Thoracic aorta (tissue), 2 donors: ENCODE measurements at regions not wholly inside any gene's neighbourhood (a gene's known extent, or its start where the extent isn't known, plus 50 kb on each side); places are given as distances from the start of the nearest gene placed in this dataset.

Experiments
- ATAC-seq: fragments of 150-250 bp; one replicate; pipeline ENCODE4 v1.8.0; 2017; ENCODE audit warnings: low read depth; ENCODE audit not compliant: insufficient number of reproducible peaks, low FRiP score
- DNase-seq: peaks from one replicate; pipeline ENCODE4 v3.0.0-alpha.2; 2020; ENCODE audit warnings: low spot score
- H3K27ac ChIP-seq, 2 donors: fragments of 200-600 bp; sonication (generic); 1 replicate in 1 of 2; 2 replicates in 1 of 2; pipeline ENCODE4 v1.5.1; 2016; ENCODE audit warnings: mild to moderate bottlenecking in 2 of 2, moderate library complexity in 2 of 2
- H3K27me3 ChIP-seq: fragments of 200-600 bp; sonication (generic); replicated peaks from 2 replicates; pipeline ENCODE4 v1.6.0; 2016; ENCODE audit warnings: mild to moderate bottlenecking; ENCODE audit not compliant: insufficient read depth
- H3K36me3 ChIP-seq: fragments of 200-600 bp; sonication (generic); one replicate; pipeline ENCODE4 v1.5.1; 2016
- H3K4me1 ChIP-seq, 2 donors: fragments of 200-600 bp; sonication (generic); 1 replicate in 1 of 2; 2 replicates in 1 of 2; pipeline versions ENCODE4 v1.5.1 to v1.6.0; 2016; ENCODE audit warnings: low read depth in 2 of 2, mild to moderate bottlenecking in 1 of 2; ENCODE audit not compliant: control insufficient read depth in 1 of 2
- H3K4me3 ChIP-seq: fragments of 200-600 bp; sonication (generic); 2 replicates; pipeline ENCODE4 v1.5.1; 2016; ENCODE audit warnings: mild to moderate bottlenecking
- H3K9me3 ChIP-seq: fragments of 200-600 bp; sonication (generic); 2 replicates; pipeline ENCODE4 v1.5.1; 2016
- CTCF ChIP-seq: fragments of 200-600 bp; sonication (generic); IDR thresholded peaks from one replicate; pipeline ENCODE4 v1.5.1; 2019; ENCODE audit warnings: antibody characterized with exemption

- Histone ChIP-seq H3K9me3 (no peaks in the 10 kb centered on the region), H3K27me3 (no peaks in the 10 kb centered on the region), H3K4me3 (no peak overlapping the region), H3K36me3 (no peaks in the 10 kb centered on the region), H3K27ac (no peak overlapping the region), H3K4me1 (no peaks in the 10 kb centered on the region)
- TF ChIP-seq CTCF: no peak
- no peak for ATAC-seq
- no peak for DNase-seq
Observed at GRCh38 chr20:48552550-48552949, 275.2 kb downstream of the PREX1 start.

- Histone ChIP-seq H3K4me1 (no peaks in the 10 kb centered on the region), H3K4me3 (no peak overlapping the region), H3K36me3 (no peaks in the 10 kb centered on the region), H3K27me3 (no peaks in the 10 kb centered on the region), H3K27ac (no peak overlapping the region), H3K9me3 (no peaks in the 10 kb centered on the region)
- DNase-seq: no peak
- no peak for TF ChIP-seq CTCF
- ATAC-seq: no peak
Observed at GRCh38 chr20:48550814-48551213, 277.0 kb downstream of the PREX1 start.

GRCh38 chr20:48547664-48548063 is 280.1 kb downstream of the PREX1 start:
- no peak for DNase-seq
- Histone ChIP-seq H3K4me3 (no peak overlapping the region), H3K4me1 (no peaks in the 10 kb centered on the region), H3K36me3 (no peaks in the 10 kb centered on the region), H3K27ac (no peak overlapping the region), H3K27me3 (peaks cover 10% of the 10 kb centered on the region), H3K9me3 (no peaks in the 10 kb centered on the region)
- no peak for TF ChIP-seq CTCF
- ATAC-seq: no peak

GRCh38 chr20:48544402-48545339 is 283.1 kb downstream of the PREX1 start:
- no peak for TF ChIP-seq CTCF
- DNase-seq (no peak), ATAC-seq (no peak)
- H3K4me3 ChIP-seq: no peak overlapping the region
- H3K9me3 ChIP-seq: no peaks in the 10 kb centered on the region
- H3K4me1 ChIP-seq: no peaks in the 10 kb centered on the region
- peaks cover 10% of the 10 kb centered on the region for H3K27me3 ChIP-seq
- H3K27ac ChIP-seq: no peak overlapping the region
- H3K36me3 ChIP-seq: no peaks in the 10 kb centered on the region

GRCh38 chr20:48541581-48542071 is 286.2 kb downstream of the PREX1 start:
- H3K27ac ChIP-seq: no peak overlapping the region
- H3K4me1 ChIP-seq: no peaks in the 10 kb centered on the region
- H3K4me3 ChIP-seq: no peak overlapping the region
- no peak for TF ChIP-seq CTCF
- DNase-seq (no peak), ATAC-seq (no peak)
- H3K36me3 ChIP-seq: no peaks in the 10 kb centered on the region
- peaks cover 10% of the 10 kb centered on the region for H3K27me3 ChIP-seq
- H3K9me3 ChIP-seq: no peaks in the 10 kb centered on the region
